ENCODE measurements at regions not wholly inside any gene's neighbourhood (a gene's known extent, or its start where the extent isn't known, plus 50 kb on each side); places are given as distances from the start of the nearest gene placed in this dataset.
"Not testable (repeated sequence)": the region's sequence is repeated elsewhere in the genome, so short reads cannot be mapped to it uniquely, and the experiment has no call there.

GRCh38 chr2:216932113-216932862 is 72.4 kb upstream of the TNP1 start:
- no peak for TF ChIP-seq CTCF (conservative IDR thresholded peaks at IDR 0.05)
- H3K27ac ChIP-seq: no peak overlapping the region

- no peak overlapping the region for H3K27ac ChIP-seq
- TF ChIP-seq CTCF (conservative IDR thresholded peaks at IDR 0.05): no peak
Measured at GRCh38 chr2:216930716-216931115, 70.9 kb upstream of the TNP1 start.

GRCh38 chr2:216929338-216929737 is 69.5 kb upstream of the TNP1 start:
- not testable (repeated sequence) for H3K27ac ChIP-seq

- no peak for TF ChIP-seq CTCF (conservative IDR thresholded peaks at IDR 0.05)
- H3K27ac ChIP-seq: no peak overlapping the region
Measured at GRCh38 chr2:216927163-216927562, 67.3 kb upstream of the TNP1 start.

- no peak for TF ChIP-seq CTCF (conservative IDR thresholded peaks at IDR 0.05)
- H3K27ac ChIP-seq: no peak overlapping the region
Measured at GRCh38 chr2:216925636-216926366, 65.9 kb upstream of the TNP1 start.

- TF ChIP-seq CTCF (conservative IDR thresholded peaks at IDR 0.05): no peak
Measured at GRCh38 chr2:216925006-216925405, 65.1 kb upstream of the TNP1 start.

GRCh38 chr2:216923706-216924105 is 63.8 kb upstream of the TNP1 start:
- H3K27ac ChIP-seq: no peak overlapping the region
- no peak for TF ChIP-seq CTCF (conservative IDR thresholded peaks at IDR 0.05)

More at GRCh38 chr2:216925006-216925405, 65.1 kb upstream of the TNP1 start:
- no peak overlapping the region for H3K27ac ChIP-seq
